Effector memory CD4-positive, alpha-beta T cell (primary cell): ENCODE measurements at regions not wholly inside any gene's neighbourhood (a gene's known extent, or its start where the extent isn't known, plus 50 kb on each side); places are given as distances from the start of the nearest gene placed in this dataset.

Experiments
- DNase-seq, 3 donors: peaks; one replicate each; pipeline ENCODE4 v3.0.0-alpha.2; 2020
- H3K27ac ChIP-seq: 2 replicates; pipeline ENCODE4 v1.7.0; 2013; ENCODE audit warnings: mild to moderate bottlenecking, low read length, moderate library complexity; ENCODE audit not compliant: insufficient read depth, poor library complexity, severe bottlenecking
- H3K27me3 ChIP-seq: replicated peaks from 2 replicates; pipeline ENCODE4 v1.7.0; 2013; ENCODE audit warnings: mild to moderate bottlenecking, low read length; ENCODE audit not compliant: insufficient read depth, control insufficient read depth, poor library complexity, severe bottlenecking
- H3K36me3 ChIP-seq: 2 replicates; pipeline ENCODE4 v1.7.0; 2013; ENCODE audit warnings: mild to moderate bottlenecking, low read length, moderate library complexity; ENCODE audit not compliant: control insufficient read depth, insufficient read depth
- H3K4me1 ChIP-seq: 2 replicates; pipeline ENCODE4 v1.7.0; 2013; ENCODE audit warnings: low read length, mild to moderate bottlenecking; ENCODE audit not compliant: control insufficient read depth, insufficient read depth, poor library complexity, severe bottlenecking
- H3K4me3 ChIP-seq: 2 replicates; pipeline ENCODE4 v1.7.0; 2013; ENCODE audit warnings: low read length, low read depth, mild to moderate bottlenecking; ENCODE audit not compliant: insufficient read depth, poor library complexity, severe bottlenecking
- H3K9me3 ChIP-seq: 2 replicates; pipeline ENCODE4 v1.7.0; 2013; ENCODE audit warnings: mild to moderate bottlenecking, low read length, moderate library complexity; ENCODE audit not compliant: control insufficient read depth

GRCh38 chr9:89896806-89897340 lies 292.1 kb downstream of the GADD45G start:
- H3K27ac ChIP-seq: no peak overlapping the region
- no peak for DNase-seq
- peaks cover 3% of the 10 kb centered on the region for H3K27me3 ChIP-seq
- no peaks in the 10 kb centered on the region for H3K9me3 ChIP-seq
- H3K36me3 ChIP-seq: no peaks in the 10 kb centered on the region
- H3K4me1 ChIP-seq: no peaks in the 10 kb centered on the region
- no peak overlapping the region for H3K4me3 ChIP-seq

DNA sequence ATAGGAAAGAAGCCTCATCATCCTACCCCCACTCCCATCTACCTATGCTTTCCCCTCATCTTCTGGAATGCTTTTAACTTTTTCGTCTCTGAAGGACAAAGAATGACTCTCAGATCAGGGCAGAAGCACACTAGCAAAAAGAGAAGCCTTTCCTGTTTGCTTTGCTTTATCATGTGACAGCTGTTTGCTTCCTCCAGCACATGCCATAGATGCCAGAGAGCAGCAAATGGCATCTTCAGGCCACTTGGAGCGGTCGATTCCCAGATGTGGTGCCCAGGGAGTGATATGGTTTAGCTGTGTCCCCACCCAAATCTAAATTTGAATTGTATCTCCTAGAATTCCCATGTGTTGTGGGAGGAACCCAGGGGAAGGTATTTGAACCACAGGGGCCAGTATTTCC lies 294.8 kb downstream of the GADD45G start:
- no peak overlapping the region for H3K4me3 ChIP-seq
- no peaks in the 10 kb centered on the region for H3K4me1 ChIP-seq
- H3K36me3 ChIP-seq: no peaks in the 10 kb centered on the region
- H3K9me3 ChIP-seq: no peaks in the 10 kb centered on the region
- peaks cover 3% of the 10 kb centered on the region for H3K27me3 ChIP-seq
- DNase-seq: no peak
- no peak overlapping the region for H3K27ac ChIP-seq

DNA sequence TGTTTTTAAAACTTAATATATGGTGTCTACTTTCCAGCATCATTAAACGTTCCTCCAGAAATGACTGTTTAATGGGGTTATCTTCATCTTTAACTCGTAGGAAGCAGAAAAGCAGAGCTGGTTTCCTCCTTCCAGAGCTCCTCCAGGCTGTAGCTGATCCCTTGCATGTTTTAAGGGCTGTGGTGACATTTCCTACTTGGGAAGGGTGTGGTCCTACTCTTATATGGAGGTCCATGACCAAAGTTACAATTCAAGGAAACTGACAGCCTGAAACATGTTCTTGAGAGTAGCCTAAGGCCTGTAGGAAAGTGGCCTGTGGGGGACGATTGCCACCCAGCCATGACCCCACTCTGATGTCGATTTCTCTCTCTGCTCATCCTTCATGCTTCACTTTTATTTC lies 297.1 kb downstream of the GADD45G start:
- DNase-seq: no peak

GRCh38 chr9:89902450-89903140 lies 297.8 kb downstream of the GADD45G start:
- Histone ChIP-seq H3K4me1 (no peaks in the 10 kb centered on the region), H3K9me3 (no peaks in the 10 kb centered on the region), H3K27me3 (peaks cover 3% of the 10 kb centered on the region), H3K27ac (no peak overlapping the region), H3K4me3 (no peak overlapping the region), H3K36me3 (no peaks in the 10 kb centered on the region)
- no peak for DNase-seq

More for the DNA sequence above, 297.1 kb downstream of the GADD45G start:
- Histone ChIP-seq H3K9me3 (no peaks in the 10 kb centered on the region), H3K4me1 (no peaks in the 10 kb centered on the region), H3K27me3 (peaks cover 3% of the 10 kb centered on the region), H3K4me3 (no peak overlapping the region), H3K27ac (no peak overlapping the region), H3K36me3 (no peaks in the 10 kb centered on the region)

- no peak overlapping the region for H3K4me3 ChIP-seq
- no peaks in the 10 kb centered on the region for H3K36me3 ChIP-seq
- DNase-seq: no peak
- H3K27ac ChIP-seq: no peak overlapping the region
- peaks cover 3% of the 10 kb centered on the region for H3K27me3 ChIP-seq
- no peaks in the 10 kb centered on the region for H3K4me1 ChIP-seq
- H3K9me3 ChIP-seq: no peaks in the 10 kb centered on the region
Observed at GRCh38 chr9:89903141-89903475, 298.3 kb downstream of the GADD45G start.

DNA sequence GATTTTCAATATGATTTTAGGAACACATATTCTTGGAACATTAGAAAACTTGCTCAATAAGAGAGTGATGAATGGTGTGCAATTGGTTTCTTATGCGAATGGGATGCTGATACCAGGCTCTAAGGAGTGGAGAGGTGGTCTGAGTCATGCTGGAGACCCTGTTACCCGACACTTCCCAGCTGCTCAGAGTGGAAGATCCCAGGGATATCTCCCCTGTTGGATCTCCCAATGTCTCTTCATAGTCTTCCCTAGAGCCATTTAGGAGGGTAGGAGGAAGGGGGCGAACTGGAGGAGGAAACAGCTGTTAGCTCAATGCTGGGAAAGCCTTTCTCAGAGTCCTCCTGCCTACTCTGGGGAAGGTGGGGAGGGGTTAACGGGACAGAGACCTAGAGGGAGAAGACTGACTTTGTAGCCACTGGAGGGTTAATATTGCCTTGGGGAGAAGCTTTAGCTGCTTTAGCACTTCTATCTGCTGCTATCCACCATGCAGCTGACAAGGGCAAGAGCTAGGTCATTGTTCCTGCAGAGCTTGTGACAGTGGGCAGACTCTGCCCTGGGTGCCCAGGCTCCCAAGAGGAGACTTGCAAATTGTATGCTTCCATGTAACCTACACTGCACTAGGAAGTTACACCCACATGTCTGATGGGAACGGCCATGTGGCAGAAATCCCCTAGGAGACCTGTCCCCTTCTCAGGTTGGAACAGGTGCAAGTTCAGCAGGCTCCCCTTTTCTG lies 301.0 kb downstream of the GADD45G start:
- DNase-seq: no peak
- H3K27ac ChIP-seq: no peak overlapping the region
- H3K27me3 ChIP-seq: no peaks in the 10 kb centered on the region

DNA sequence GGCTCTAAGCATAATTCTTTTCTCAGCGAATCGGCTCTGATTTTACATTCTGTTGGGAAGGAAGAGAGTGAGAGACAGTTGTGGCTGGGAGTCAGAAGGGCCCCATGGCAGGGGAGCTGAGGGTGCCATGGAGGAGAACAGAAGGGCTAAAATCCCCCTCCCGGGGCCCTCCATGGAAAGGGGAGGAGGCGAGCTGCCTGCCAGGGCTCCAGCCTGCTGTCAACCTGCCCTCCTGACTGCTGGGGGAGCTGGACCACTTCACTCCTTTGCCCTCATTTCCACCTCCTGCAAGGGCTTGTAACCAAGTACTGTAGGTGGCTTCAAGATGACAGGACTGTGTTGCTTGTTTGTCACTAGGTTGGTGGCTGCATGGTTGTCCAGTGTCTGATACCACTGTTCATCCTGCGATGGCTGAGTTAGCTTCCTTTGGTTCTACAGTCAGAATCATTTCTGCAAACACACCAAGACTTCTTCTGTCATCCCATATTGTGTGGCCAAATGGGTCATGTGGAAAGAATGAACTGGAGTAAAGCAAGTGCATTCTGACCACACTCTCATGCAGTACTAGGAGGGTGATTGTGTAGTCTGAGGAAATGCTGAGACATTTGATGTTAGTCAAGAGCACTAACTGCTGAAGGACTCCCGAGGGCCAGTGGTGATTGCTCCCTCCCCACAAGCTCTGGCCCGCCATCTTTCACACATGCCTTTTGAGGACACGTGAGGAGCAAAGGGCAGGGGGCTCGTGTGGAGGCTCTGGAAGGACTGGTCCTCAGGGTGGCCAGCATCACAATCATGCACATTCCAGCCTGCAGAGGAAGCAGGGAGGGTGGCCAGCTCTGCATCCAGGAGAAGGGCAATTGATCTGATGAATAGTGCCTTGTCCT lies 307.2 kb downstream of the GADD45G start:
- H3K9me3 ChIP-seq: no peaks in the 10 kb centered on the region
- no peak for DNase-seq
- no peak overlapping the region for H3K27ac ChIP-seq
- H3K27me3 ChIP-seq: no peaks in the 10 kb centered on the region
- no peak overlapping the region for H3K4me3 ChIP-seq
- H3K36me3 ChIP-seq: no peaks in the 10 kb centered on the region
- H3K4me1 ChIP-seq: no peaks in the 10 kb centered on the region

More for the DNA sequence above, 301.0 kb downstream of the GADD45G start:
- Histone ChIP-seq H3K4me3 (no peak overlapping the region), H3K9me3 (no peaks in the 10 kb centered on the region), H3K4me1 (no peaks in the 10 kb centered on the region), H3K36me3 (no peaks in the 10 kb centered on the region)

DNA sequence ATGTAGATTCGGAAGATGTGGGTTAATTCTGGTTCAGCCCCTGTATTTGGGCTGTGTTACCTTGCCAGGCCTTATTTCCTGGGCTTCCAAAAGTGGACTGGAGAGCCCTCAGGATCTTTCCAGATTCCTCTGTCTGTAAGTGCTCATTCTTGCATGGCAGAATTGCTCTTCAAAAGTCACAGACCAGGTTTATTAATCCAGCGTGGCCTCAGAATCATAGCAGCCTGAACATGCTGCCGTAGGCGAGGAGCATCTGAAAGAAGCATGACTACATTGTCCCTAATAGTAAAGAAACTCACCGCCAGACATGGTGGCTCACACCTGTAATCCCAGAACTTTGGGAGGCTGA lies 307.8 kb downstream of the GADD45G start:
- no peaks in the 10 kb centered on the region for H3K9me3 ChIP-seq

DNA sequence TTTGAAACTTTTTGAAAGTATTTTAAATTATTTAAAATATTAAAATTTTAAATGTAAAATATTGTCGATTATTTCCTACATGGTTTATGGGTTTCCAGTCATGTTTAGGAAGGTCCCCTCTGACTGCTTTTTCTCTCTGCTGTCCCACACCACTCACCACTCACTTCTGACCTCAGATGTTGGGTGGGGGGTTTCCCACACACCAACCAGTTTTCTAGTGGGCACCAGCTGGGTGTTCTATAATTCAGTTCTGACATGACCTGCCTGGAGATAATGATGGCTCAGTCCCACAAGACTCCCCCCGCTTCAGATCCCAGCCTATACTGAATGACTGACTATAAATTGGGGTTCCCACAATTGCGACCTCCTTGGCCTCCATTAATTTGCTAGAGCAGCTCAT lies 310.4 kb downstream of the GADD45G start:
- Histone ChIP-seq H3K36me3 (no peaks in the 10 kb centered on the region), H3K4me1 (no peaks in the 10 kb centered on the region), H3K9me3 (no peaks in the 10 kb centered on the region), H3K27ac (no peak overlapping the region), H3K27me3 (no peaks in the 10 kb centered on the region), H3K4me3 (no peak overlapping the region)
- no peak for DNase-seq

More for the DNA sequence above, 307.8 kb downstream of the GADD45G start:
- no peak overlapping the region for H3K27ac ChIP-seq
- H3K4me3 ChIP-seq: no peak overlapping the region
- no peaks in the 10 kb centered on the region for H3K4me1 ChIP-seq
- DNase-seq: no peak
- H3K27me3 ChIP-seq: no peaks in the 10 kb centered on the region
- no peaks in the 10 kb centered on the region for H3K36me3 ChIP-seq
